ENCODE measurements at regions not wholly inside any gene's neighbourhood (a gene's known extent, or its start where the extent isn't known, plus 50 kb on each side); places are given as distances from the start of the nearest gene placed in this dataset.

- intact Hi-C loops (cut with micrococcal nuclease): no loop called here
- no peak overlapping the region for H3K27ac Mint-ChIP-seq (ENCODE audit: low read depth, unreplicated experiment)
- H3K36me3 Mint-ChIP-seq (ENCODE audit: insufficient read depth, unreplicated experiment): no peaks in the 10 kb centered on the region
- no peaks in the 10 kb centered on the region for H3K4me1 Mint-ChIP-seq (ENCODE audit: insufficient read depth, unreplicated experiment)
- peaks cover 21% of the 10 kb centered on the region for H3K9me3 Mint-ChIP-seq (ENCODE audit: unreplicated experiment)
- ChIA-PET CTCF (interaction anchor here (0.6 to 0.9 kb wide), 4 partner anchors 21 to 1455 kb away, joined by 3 to 4 read pairs (median 3); no protein-coding TSS in a partner anchor), POLR2A (interaction anchor here (0.7 kb wide), 1 partner anchor 808 kb away, joined by 3 read pairs; no protein-coding TSS in a partner anchor)
- no peak overlapping the region for H3K4me3 Mint-ChIP-seq (ENCODE audit: unreplicated experiment)
- no peak for TF ChIP-seq CTCF (IDR thresholded peaks at IDR 0.05; ENCODE audit: unreplicated experiment)
- H3K27me3 Mint-ChIP-seq (ENCODE audit: insufficient read depth, unreplicated experiment): no peaks in the 10 kb centered on the region
- no TSS peak for BruUV-seq (replicated peaks)
- DNase-seq (ENCODE audit: unreplicated experiment): no peak
Observed at GRCh38 chr20:12111431-12112088, 193.9 kb downstream of the BTBD3 start.

- no TSS peak for BruUV-seq (replicated peaks)
- H3K4me3 Mint-ChIP-seq (ENCODE audit: unreplicated experiment): no peak overlapping the region
- H3K27ac Mint-ChIP-seq (ENCODE audit: low read depth, unreplicated experiment): no peak overlapping the region
- H3K36me3 Mint-ChIP-seq (ENCODE audit: insufficient read depth, unreplicated experiment): no peaks in the 10 kb centered on the region
- no peaks in the 10 kb centered on the region for H3K27me3 Mint-ChIP-seq (ENCODE audit: insufficient read depth, unreplicated experiment)
- peaks cover 16% of the 10 kb centered on the region for H3K9me3 Mint-ChIP-seq (ENCODE audit: unreplicated experiment)
- intact Hi-C loops (cut with micrococcal nuclease): no loop called here
- no peaks in the 10 kb centered on the region for H3K4me1 Mint-ChIP-seq (ENCODE audit: insufficient read depth, unreplicated experiment)
- no peak for TF ChIP-seq CTCF (IDR thresholded peaks at IDR 0.05; ENCODE audit: unreplicated experiment)
- CTCF ChIA-PET: interaction anchor here (0.6 kb wide), 1 partner anchor 23 kb away, joined by 3 read pairs; no protein-coding TSS in a partner anchor
- POLR2A ChIA-PET: interaction anchor here (0.5 to 1.1 kb wide), 2 partner anchors 11 to 421 kb away, joined by 3 read pairs; no protein-coding TSS in a partner anchor
- peak; percentile 69 for DNase-seq (ENCODE audit: unreplicated experiment)
Observed at GRCh38 chr20:12112089-12112474, 194.4 kb downstream of the BTBD3 start.

- no peak for TF ChIP-seq CTCF (IDR thresholded peaks at IDR 0.05; ENCODE audit: unreplicated experiment)
- H3K36me3 Mint-ChIP-seq (ENCODE audit: insufficient read depth, unreplicated experiment): no peaks in the 10 kb centered on the region
- no peak for DNase-seq (ENCODE audit: unreplicated experiment)
- intact Hi-C loops (cut with micrococcal nuclease): no loop called here
- no peaks in the 10 kb centered on the region for H3K4me1 Mint-ChIP-seq (ENCODE audit: insufficient read depth, unreplicated experiment)
- H3K27ac Mint-ChIP-seq (ENCODE audit: low read depth, unreplicated experiment): no peak overlapping the region
- BruUV-seq (replicated peaks): no TSS peak
- peaks cover 10% of the 10 kb centered on the region for H3K9me3 Mint-ChIP-seq (ENCODE audit: unreplicated experiment)
- POLR2A ChIA-PET: interaction anchor here (0.5 to 1.1 kb wide), 2 partner anchors 11 to 421 kb away, joined by 3 read pairs; no protein-coding TSS in a partner anchor
- CTCF ChIA-PET: interaction anchor here (0.6 kb wide), 2 partner anchors 22 to 419 kb away, joined by 3 to 4 read pairs; no protein-coding TSS in a partner anchor
- H3K27me3 Mint-ChIP-seq (ENCODE audit: insufficient read depth, unreplicated experiment): no peaks in the 10 kb centered on the region
- no peak overlapping the region for H3K4me3 Mint-ChIP-seq (ENCODE audit: unreplicated experiment)
Observed at GRCh38 chr20:12112665-12113064, 195.0 kb downstream of the BTBD3 start.

GRCh38 chr20:12113075-12113467 is 195.4 kb downstream of the BTBD3 start:
- no peak overlapping the region for H3K4me3 Mint-ChIP-seq (ENCODE audit: unreplicated experiment)
- H3K36me3 Mint-ChIP-seq (ENCODE audit: insufficient read depth, unreplicated experiment): no peaks in the 10 kb centered on the region
- H3K4me1 Mint-ChIP-seq (ENCODE audit: insufficient read depth, unreplicated experiment): no peaks in the 10 kb centered on the region
- no peak overlapping the region for H3K27ac Mint-ChIP-seq (ENCODE audit: low read depth, unreplicated experiment)
- H3K27me3 Mint-ChIP-seq (ENCODE audit: insufficient read depth, unreplicated experiment): no peaks in the 10 kb centered on the region
- BruUV-seq (replicated peaks): no TSS peak
- CTCF ChIA-PET: interaction anchor here (0.6 to 0.7 kb wide), 2 partner anchors 169 to 420 kb away, joined by 3 to 4 read pairs; no protein-coding TSS in a partner anchor
- intact Hi-C loops (cut with micrococcal nuclease): no loop called here
- DNase-seq (ENCODE audit: unreplicated experiment): no peak
- POLR2A ChIA-PET: interaction anchor here (1.1 kb wide), 1 partner anchor 12 kb away, joined by 3 read pairs; no protein-coding TSS in a partner anchor
- no peak for TF ChIP-seq CTCF (IDR thresholded peaks at IDR 0.05; ENCODE audit: unreplicated experiment)
- H3K9me3 Mint-ChIP-seq (ENCODE audit: unreplicated experiment): peaks cover 10% of the 10 kb centered on the region

All from MCF 10A (cell line).